ENCODE measurements at regions not wholly inside any gene's neighbourhood (a gene's known extent, or its start where the extent isn't known, plus 50 kb on each side); places are given as distances from the start of the nearest gene placed in this dataset.

DNA sequence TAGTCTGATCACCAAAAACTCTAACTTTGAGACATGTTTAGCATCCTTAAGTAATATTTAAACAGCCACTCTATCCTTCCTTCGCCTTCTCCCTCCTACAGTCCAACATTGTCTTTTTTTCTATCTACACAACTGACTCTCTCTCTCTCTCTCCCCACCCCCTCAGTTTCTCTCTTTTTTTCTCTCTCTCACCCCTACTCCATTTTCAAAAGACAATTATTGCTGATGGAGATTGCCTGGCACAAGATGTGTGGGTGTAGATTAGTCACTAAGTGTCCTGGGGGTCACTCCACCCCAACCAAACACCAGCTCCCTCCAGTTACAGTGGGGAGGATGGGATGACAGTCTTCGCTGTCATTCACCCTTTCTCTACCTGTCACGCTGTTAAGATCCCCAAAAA, 94.5 kb upstream of the NFIA start:
- H3K4me1 ChIP-seq (ENCODE audit: control insufficient read depth in 5 of 5, insufficient read depth in 5 of 5, low read length in 5 of 5), result peaks cover 6 to 29% (median 23%) of the 10 kb centered on the region in 5 donors
- H3K4me3 ChIP-seq (ENCODE audit: low read depth in 1 of 5, low read length in 5 of 5), result no peak overlapping the region
- no peaks in the 10 kb centered on the region for H3K36me3 ChIP-seq (ENCODE audit: control insufficient read depth in 5 of 5, insufficient read depth in 5 of 5, low read length in 5 of 5)
- H3K27me3 ChIP-seq (ENCODE audit: control insufficient read depth in 5 of 5, insufficient read depth in 4 of 5, low read length in 5 of 5), result peaks cover 0 to 2% (median 0%) of the 10 kb centered on the region in 5 donors
- no peak overlapping the region for H3K9ac ChIP-seq (ENCODE audit: low read length in 5 of 5)
- no peak overlapping the region for H3K27ac ChIP-seq (ENCODE audit: low read depth, low read length)
- no peaks in the 10 kb centered on the region for H3K9me3 ChIP-seq (ENCODE audit: control insufficient read depth in 5 of 5, low read length in 5 of 5)

DNA sequence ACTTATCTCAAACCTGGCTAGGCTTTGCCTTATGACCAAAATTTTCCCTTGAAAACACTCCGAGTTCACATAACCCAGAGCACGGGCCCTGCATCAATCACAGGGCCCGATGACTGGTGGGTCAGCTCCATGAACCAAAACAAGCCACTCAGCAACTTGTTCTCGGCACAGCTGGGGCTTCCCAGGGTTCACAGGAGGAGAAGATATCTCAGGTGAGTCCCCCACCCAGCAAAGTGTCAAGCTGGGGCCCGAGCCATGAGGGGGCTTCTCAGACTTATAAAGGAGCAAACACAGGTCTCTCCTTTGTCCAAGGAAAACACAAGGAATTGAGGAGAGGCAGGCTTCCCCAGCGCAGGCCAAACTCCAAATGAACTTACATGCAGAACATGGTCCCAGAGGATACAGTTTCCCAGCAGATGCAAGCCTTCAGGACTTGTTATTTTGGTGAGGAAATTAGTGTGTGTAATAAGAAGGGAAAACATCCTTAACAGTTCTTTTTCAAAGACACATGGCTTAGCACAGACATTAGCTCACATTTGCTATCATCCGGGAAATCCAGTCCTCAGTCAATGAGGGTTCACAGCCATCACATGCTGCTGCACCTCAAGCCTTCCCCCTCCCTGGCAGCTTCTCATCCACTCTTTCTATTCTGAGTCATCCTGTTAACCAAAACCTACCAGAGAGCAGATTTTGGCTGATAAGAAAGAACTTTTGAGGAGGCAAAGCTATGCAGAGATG, 98.1 kb upstream of the NFIA start:
- H3K4me3 ChIP-seq (ENCODE audit: low read depth in 1 of 5, low read length in 5 of 5), result no peak overlapping the region
- H3K27ac ChIP-seq (ENCODE audit: low read depth, low read length), result peak overlapping the region; percentile 39
- peaks cover 0 to 2% (median 0%) of the 10 kb centered on the region in 5 donors for H3K27me3 ChIP-seq (ENCODE audit: control insufficient read depth in 5 of 5, insufficient read depth in 4 of 5, low read length in 5 of 5)

DNA sequence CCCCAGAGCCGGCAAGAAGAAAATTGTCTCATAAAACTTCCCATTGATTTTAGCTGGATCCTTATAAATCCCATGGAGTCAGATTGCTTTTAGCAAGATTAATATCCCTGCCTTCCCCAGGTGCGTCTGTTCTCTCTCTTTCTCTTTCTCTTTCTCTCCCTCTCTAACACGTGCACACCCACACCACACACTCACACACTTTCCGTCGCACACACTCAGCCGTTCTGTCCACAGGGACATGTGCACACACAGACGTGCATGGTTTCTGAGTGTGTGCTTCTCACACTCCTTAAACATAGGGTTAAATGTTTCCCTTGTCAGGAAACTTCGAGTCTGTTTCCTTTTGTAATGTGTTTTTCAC, 98.7 kb upstream of the NFIA start:
- Histone ChIP-seq H3K27ac (ENCODE audit: low read depth, low read length) (peak overlapping the region; percentile 39), H3K36me3 (ENCODE audit: control insufficient read depth in 5 of 5, insufficient read depth in 5 of 5, low read length in 5 of 5) (no peaks in the 10 kb centered on the region), H3K9ac (ENCODE audit: low read length in 5 of 5) (peak overlapping the region in 1 of 5 donors; percentile 21), H3K4me3 (ENCODE audit: low read depth in 1 of 5, low read length in 5 of 5) (no peak overlapping the region), H3K9me3 (ENCODE audit: control insufficient read depth in 5 of 5, low read length in 5 of 5) (no peaks in the 10 kb centered on the region), H3K4me1 (ENCODE audit: control insufficient read depth in 5 of 5, insufficient read depth in 5 of 5, low read length in 5 of 5) (peaks cover 0 to 16% (median 9%) of the 10 kb centered on the region in 5 donors), H3K27me3 (ENCODE audit: control insufficient read depth in 5 of 5, insufficient read depth in 4 of 5, low read length in 5 of 5) (no peaks in the 10 kb centered on the region)

More for the DNA sequence above, 98.1 kb upstream of the NFIA start:
- H3K9ac ChIP-seq (ENCODE audit: low read length in 5 of 5), result peak overlapping the region in 1 of 5 donors; percentile 21
- H3K9me3 ChIP-seq (ENCODE audit: control insufficient read depth in 5 of 5, low read length in 5 of 5), result no peaks in the 10 kb centered on the region
- no peaks in the 10 kb centered on the region for H3K36me3 ChIP-seq (ENCODE audit: control insufficient read depth in 5 of 5, insufficient read depth in 5 of 5, low read length in 5 of 5)
- H3K4me1 ChIP-seq (ENCODE audit: control insufficient read depth in 5 of 5, insufficient read depth in 5 of 5, low read length in 5 of 5), result peaks cover 0 to 18% (median 9%) of the 10 kb centered on the region in 5 donors

DNA sequence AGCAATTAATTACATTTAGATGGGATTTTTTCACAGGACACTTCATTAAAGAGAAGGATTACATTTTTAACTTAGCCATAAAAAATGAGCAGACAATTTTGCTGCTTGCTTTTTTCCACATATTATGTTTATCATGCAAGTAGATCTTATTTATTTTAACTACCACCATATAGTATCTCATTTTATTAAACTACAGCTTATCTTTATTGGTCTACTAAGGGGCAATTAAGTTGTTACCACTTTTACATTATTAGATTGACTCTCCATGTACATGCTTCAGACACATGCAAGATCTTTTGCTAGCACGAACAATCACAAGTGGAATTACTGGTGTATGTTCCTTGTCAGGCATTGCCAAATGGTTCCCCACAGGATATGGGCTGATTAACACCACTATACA, 99.8 kb upstream of the NFIA start:
- Histone ChIP-seq H3K4me3 (ENCODE audit: low read depth in 1 of 5, low read length in 5 of 5) (no peak overlapping the region), H3K27ac (ENCODE audit: low read depth, low read length) (no peak overlapping the region), H3K4me1 (ENCODE audit: control insufficient read depth in 5 of 5, insufficient read depth in 5 of 5, low read length in 5 of 5) (peaks cover 0 to 16% (median 9%) of the 10 kb centered on the region in 5 donors), H3K27me3 (ENCODE audit: control insufficient read depth in 5 of 5, insufficient read depth in 4 of 5, low read length in 5 of 5) (no peaks in the 10 kb centered on the region), H3K9me3 (ENCODE audit: control insufficient read depth in 5 of 5, low read length in 5 of 5) (no peaks in the 10 kb centered on the region), H3K36me3 (ENCODE audit: control insufficient read depth in 5 of 5, insufficient read depth in 5 of 5, low read length in 5 of 5) (no peaks in the 10 kb centered on the region), H3K9ac (ENCODE audit: low read length in 5 of 5) (no peak overlapping the region)

DNA sequence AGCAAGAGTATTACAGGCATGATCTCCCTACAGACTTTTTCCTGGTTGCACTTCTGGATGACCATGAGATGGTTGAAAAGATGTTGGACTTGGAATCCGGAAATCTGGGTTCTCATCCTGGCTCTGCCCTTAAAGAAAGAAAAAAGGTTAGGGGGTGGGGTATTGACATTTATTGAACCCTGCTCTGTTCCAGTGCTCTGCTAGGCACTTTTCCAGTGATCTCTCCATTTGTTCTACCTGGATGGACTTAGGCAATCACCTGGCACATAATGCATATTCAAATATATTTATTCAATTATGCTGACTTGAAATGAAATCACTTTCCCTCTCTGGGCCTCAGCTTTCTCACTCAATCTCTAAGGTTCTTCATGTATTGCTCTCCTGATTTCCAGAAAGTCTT, 101.0 kb upstream of the NFIA start:
- Histone ChIP-seq H3K36me3 (ENCODE audit: control insufficient read depth in 5 of 5, insufficient read depth in 5 of 5, low read length in 5 of 5) (no peaks in the 10 kb centered on the region), H3K9ac (ENCODE audit: low read length in 5 of 5) (no peak overlapping the region), H3K4me3 (ENCODE audit: low read depth in 1 of 5, low read length in 5 of 5) (no peak overlapping the region), H3K27ac (ENCODE audit: low read depth, low read length) (no peak overlapping the region), H3K4me1 (ENCODE audit: control insufficient read depth in 5 of 5, insufficient read depth in 5 of 5, low read length in 5 of 5) (peaks cover 0 to 16% (median 9%) of the 10 kb centered on the region in 5 donors), H3K9me3 (ENCODE audit: control insufficient read depth in 5 of 5, low read length in 5 of 5) (no peaks in the 10 kb centered on the region), H3K27me3 (ENCODE audit: control insufficient read depth in 5 of 5, insufficient read depth in 4 of 5, low read length in 5 of 5) (no peaks in the 10 kb centered on the region)

DNA sequence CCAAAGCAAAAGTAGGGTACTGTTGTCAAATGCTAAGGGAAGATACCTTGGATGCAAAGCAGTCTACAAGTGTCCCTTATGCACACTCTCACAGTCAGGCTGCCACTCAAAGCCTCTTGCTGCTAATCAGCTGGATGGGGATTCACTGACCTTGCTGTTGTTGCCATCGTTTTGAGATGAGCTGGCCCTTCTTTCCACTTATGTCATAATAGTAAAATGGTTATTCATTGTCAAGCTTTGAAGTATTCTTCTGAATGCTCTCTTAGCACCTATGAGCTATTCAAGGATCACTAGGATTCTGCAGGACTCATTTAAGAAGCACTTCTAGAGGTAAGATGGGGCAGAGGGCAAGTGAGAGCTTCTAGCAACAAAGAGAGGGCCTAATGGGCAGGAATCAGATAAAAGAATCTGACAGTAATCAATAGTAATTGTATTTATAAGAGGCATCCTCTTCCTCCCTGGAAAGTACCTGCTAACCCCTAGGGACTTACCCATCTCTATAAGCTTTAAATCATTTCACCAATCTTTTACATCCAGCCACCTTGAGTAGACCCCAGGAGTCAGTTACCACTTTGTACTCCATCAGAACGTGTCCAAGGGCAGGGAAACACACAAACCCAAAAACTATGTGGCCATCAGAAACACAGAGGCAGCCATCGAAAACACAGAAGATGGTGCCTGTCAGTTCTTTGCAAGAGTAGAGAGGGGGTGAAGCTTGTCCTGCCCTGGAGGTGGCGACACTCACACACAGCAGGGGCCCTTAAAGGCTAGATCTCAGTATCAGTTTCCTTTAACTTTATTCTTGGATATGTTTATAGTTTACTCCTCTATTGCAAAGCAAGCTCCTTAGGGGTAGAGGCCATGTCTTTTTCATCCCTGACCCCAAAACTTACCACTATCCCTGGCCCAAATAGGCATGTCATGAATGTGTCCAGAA, 103.7 kb upstream of the NFIA start:
- no peaks in the 10 kb centered on the region for H3K9me3 ChIP-seq (ENCODE audit: control insufficient read depth in 5 of 5, low read length in 5 of 5)
- H3K9ac ChIP-seq (ENCODE audit: low read length in 5 of 5), result no peak overlapping the region
- H3K27me3 ChIP-seq (ENCODE audit: control insufficient read depth in 5 of 5, insufficient read depth in 4 of 5, low read length in 5 of 5), result no peaks in the 10 kb centered on the region
- H3K27ac ChIP-seq (ENCODE audit: low read depth, low read length), result no peak overlapping the region
- H3K36me3 ChIP-seq (ENCODE audit: control insufficient read depth in 5 of 5, insufficient read depth in 5 of 5, low read length in 5 of 5), result no peaks in the 10 kb centered on the region
- H3K4me1 ChIP-seq (ENCODE audit: control insufficient read depth in 5 of 5, insufficient read depth in 5 of 5, low read length in 5 of 5), result peaks cover 0 to 4% (median 4%) of the 10 kb centered on the region in 5 donors
- H3K4me3 ChIP-seq (ENCODE audit: low read depth in 1 of 5, low read length in 5 of 5), result no peak overlapping the region

DNA sequence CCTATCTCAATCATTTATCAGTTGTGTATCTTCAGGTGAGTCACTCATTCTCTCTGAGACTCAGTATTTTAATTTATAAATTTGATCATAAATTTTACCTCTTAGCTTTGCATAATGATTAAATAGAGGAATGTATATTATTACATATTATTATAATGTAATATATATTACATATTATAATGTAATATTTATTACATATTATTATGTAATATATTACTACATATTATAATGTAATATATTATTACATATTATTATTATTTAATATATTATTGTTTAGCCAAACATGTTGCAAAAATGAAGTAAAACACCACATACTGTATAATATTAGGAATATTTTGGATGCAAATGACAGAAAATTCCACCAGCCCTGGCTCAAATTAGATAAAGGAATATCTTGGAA, 104.7 kb upstream of the NFIA start:
- H3K36me3 ChIP-seq (ENCODE audit: control insufficient read depth in 5 of 5, insufficient read depth in 5 of 5, low read length in 5 of 5), result no peaks in the 10 kb centered on the region
- no peaks in the 10 kb centered on the region for H3K9me3 ChIP-seq (ENCODE audit: control insufficient read depth in 5 of 5, low read length in 5 of 5)
- H3K27ac ChIP-seq (ENCODE audit: low read depth, low read length), result no peak overlapping the region
- no peak overlapping the region for H3K9ac ChIP-seq (ENCODE audit: low read length in 5 of 5)
- H3K4me1 ChIP-seq (ENCODE audit: control insufficient read depth in 5 of 5, insufficient read depth in 5 of 5, low read length in 5 of 5), result no peaks in the 10 kb centered on the region
- no peak overlapping the region for H3K4me3 ChIP-seq (ENCODE audit: low read depth in 1 of 5, low read length in 5 of 5)
- H3K27me3 ChIP-seq (ENCODE audit: control insufficient read depth in 5 of 5, insufficient read depth in 4 of 5, low read length in 5 of 5), result no peaks in the 10 kb centered on the region

DNA sequence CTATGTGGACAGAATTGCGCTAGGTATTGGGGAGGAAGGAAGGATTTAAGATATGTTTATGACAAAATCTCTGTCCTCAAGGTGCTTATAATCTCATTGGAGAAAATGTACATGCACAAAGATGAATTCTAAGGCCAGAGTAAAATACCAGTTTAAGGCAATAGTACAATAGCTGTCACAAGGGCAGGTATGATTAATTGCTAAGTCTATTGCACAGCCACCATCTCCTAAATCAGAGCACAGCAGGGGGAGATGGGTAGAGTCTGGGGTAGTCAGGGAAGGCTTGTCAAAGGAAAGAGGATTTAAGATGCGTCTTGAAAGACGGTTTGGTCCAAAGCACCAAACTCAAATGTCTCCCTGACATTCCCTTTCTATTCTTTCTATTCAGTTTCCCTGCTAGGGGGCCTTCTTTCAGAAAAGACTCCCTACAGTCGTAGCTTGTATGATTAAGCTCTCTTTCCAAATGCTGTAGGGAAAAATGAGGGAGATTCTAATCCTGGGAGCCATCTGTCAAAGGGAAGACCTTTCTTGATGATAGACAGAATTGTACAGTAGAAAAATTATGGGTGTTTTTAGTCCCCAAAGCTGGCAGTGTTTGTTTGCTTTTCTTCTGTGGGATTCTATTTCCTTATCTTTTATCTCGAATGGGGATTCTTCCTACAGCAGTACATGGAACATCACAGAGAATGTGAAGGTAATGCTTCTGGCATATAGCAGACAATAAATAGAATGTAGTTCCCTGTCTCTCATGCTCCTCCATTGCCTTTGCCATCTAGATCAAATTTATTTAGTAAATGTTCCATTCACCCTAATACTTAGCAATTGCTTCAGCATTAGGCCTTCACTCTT, 107.6 kb upstream of the NFIA start:
- Histone ChIP-seq H3K4me1 (ENCODE audit: control insufficient read depth in 5 of 5, insufficient read depth in 5 of 5, low read length in 5 of 5) (peaks cover 2 to 10% (median 5%) of the 10 kb centered on the region in 5 donors), H3K27ac (ENCODE audit: low read depth, low read length) (no peak overlapping the region), H3K27me3 (ENCODE audit: control insufficient read depth in 5 of 5, insufficient read depth in 4 of 5, low read length in 5 of 5) (no peaks in the 10 kb centered on the region), H3K9ac (ENCODE audit: low read length in 5 of 5) (no peak overlapping the region), H3K9me3 (ENCODE audit: control insufficient read depth in 5 of 5, low read length in 5 of 5) (no peaks in the 10 kb centered on the region), H3K36me3 (ENCODE audit: control insufficient read depth in 5 of 5, insufficient read depth in 5 of 5, low read length in 5 of 5) (no peaks in the 10 kb centered on the region), H3K4me3 (ENCODE audit: low read depth in 1 of 5, low read length in 5 of 5) (no peak overlapping the region)

DNA sequence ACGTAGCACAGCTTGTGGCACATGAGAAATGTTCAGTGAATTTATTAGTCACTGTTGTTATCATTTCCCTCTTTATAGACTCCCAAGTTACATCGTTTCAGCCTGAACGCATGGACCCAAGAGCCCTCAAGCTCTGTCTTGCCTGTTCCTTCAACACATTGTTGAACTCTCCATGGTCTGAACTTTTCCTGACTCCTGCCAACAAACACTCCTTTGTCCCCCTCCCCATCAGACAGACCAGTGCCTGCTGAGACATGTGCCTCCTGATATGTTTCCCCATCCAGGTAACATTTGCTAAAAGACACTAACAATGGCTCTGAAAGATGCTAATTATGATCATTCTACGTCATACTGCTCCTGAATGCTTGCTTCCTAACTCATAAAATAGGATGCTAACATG, 108.7 kb upstream of the NFIA start:
- Histone ChIP-seq H3K4me1 (ENCODE audit: control insufficient read depth in 5 of 5, insufficient read depth in 5 of 5, low read length in 5 of 5) (peaks cover 2 to 10% (median 6%) of the 10 kb centered on the region in 5 donors), H3K4me3 (ENCODE audit: low read depth in 1 of 5, low read length in 5 of 5) (no peak overlapping the region), H3K27ac (ENCODE audit: low read depth, low read length) (no peak overlapping the region), H3K9ac (ENCODE audit: low read length in 5 of 5) (no peak overlapping the region), H3K36me3 (ENCODE audit: control insufficient read depth in 5 of 5, insufficient read depth in 5 of 5, low read length in 5 of 5) (no peaks in the 10 kb centered on the region), H3K27me3 (ENCODE audit: control insufficient read depth in 5 of 5, insufficient read depth in 4 of 5, low read length in 5 of 5) (no peaks in the 10 kb centered on the region), H3K9me3 (ENCODE audit: control insufficient read depth in 5 of 5, low read length in 5 of 5) (no peaks in the 10 kb centered on the region)

All from subcutaneous abdominal adipose tissue (tissue), 5 donors.